Upper lobe of left lung (tissue), 6 donors: ENCODE measurements at regions not wholly inside any gene's neighbourhood (a gene's known extent, or its start where the extent isn't known, plus 50 kb on each side); places are given as distances from the start of the nearest gene placed in this dataset.
A peak's percentile ranks its signal among the peaks of the same experiment; 100 is the strongest.

ENCODE experiments used
- ATAC-seq, 2 donors: fragments of 200-7000 bp; cut with Tn5 transposase; one replicate each; pipeline ENCODE4 v1.9.1; 2022; ENCODE audit warnings: mild to moderate bottlenecking in 2 of 2, moderate library complexity in 2 of 2; ENCODE audit not compliant: low FRiP score in 2 of 2
- DNase-seq, 2 donors: peaks; one replicate each; pipeline ENCODE4 v3.0.0-alpha.2; 2019 to 2020
- H3K27ac ChIP-seq, 4 donors: fragments of 200-600 bp; sonication (generic); one replicate each; pipeline ENCODE4 v1.5.1; 2016 to 2019
- H3K27me3 ChIP-seq, 4 donors: fragments of 200-600 bp; sonication (generic); one replicate each; pipeline ENCODE4 v1.5.1; 2017 to 2019
- H3K36me3 ChIP-seq, 4 donors: fragments of 200-600 bp; sonication (generic); one replicate each; pipeline ENCODE4 v1.5.1; 2016 to 2019
- H3K4me1 ChIP-seq, 4 donors: fragments of 200-600 bp; sonication (generic); one replicate each; pipeline ENCODE4 v1.5.1; 2018 to 2019
- H3K4me3 ChIP-seq, 4 donors: fragments of 200-600 bp; sonication (generic); one replicate each; pipeline ENCODE4 v1.5.1; 2017 to 2019; ENCODE audit warnings: mild to moderate bottlenecking in 2 of 4, moderate library complexity in 1 of 4
- H3K9me3 ChIP-seq, 4 donors: fragments of 200-600 bp; sonication (generic); one replicate each; pipeline ENCODE4 v1.5.1; 2018 to 2019
- CTCF ChIP-seq, 6 experiments: fragments of 450-650 bp in 4 of 6; fragments of 200-600 bp in 2 of 6; sonication (generic) in 2 of 6; IDR thresholded peaks; one replicate each; pipeline ENCODE4 v1.5.1; 2016 to 2019; ENCODE audit warnings: antibody characterized with exemption in 6 of 6
- EP300 ChIP-seq, 4 donors: sonication (generic); formaldehyde crosslinking; IDR thresholded peaks; one replicate each; pipeline ENCODE4 v1.5.1; 2017; ENCODE audit warnings: antibody characterized with exemption in 4 of 4, control low read depth in 2 of 4
- POLR2A ChIP-seq, 4 donors: fragments of 450-650 bp; IDR thresholded peaks; one replicate each; pipeline ENCODE4 v1.5.1; 2016 to 2017; ENCODE audit warnings: antibody characterized with exemption in 4 of 4, mild to moderate bottlenecking in 2 of 4
- POLR2AphosphoS5 ChIP-seq, 2 donors: sonication (generic); formaldehyde crosslinking; IDR thresholded peaks; one replicate each; pipeline ENCODE4 v1.5.1; 2017; ENCODE audit warnings: antibody characterized with exemption in 2 of 2
- WGBS, 2 donors: methylation state at CpG; one replicate each; pipeline ENCODE4 v1.1.5; 2017 to 2018; 5-methylcytosine and 5-hydroxymethylcytosine counted together
- donor health status: DM: no; HTN: no; CAD: no; lungs with moderate emphysema.
- donor health status: DM: no; HTN: yes; CAD: no; lungs with severe emphysema.

GRCh38 chr18:8477615-8478014 lies 131.6 kb upstream of the RAB12 start:
- ATAC-seq (no peak), DNase-seq (peak in 1 of 2 donors; percentile 45)
- no peaks in the 10 kb centered on the region for H3K36me3 ChIP-seq
- H3K4me3 ChIP-seq: no peak overlapping the region
- H3K27ac ChIP-seq: no peak overlapping the region
- WGBS, 2 donors: 83 to 90% methylated on average over 5 of the region's 5 CpGs
- no peaks in the 10 kb centered on the region for H3K27me3 ChIP-seq
- H3K9me3 ChIP-seq: no peaks in the 10 kb centered on the region
- no peak for TF ChIP-seq POLR2A (IDR thresholded peaks at IDR 0.05)
- no peak for TF ChIP-seq CTCF (IDR thresholded peaks at IDR 0.05)
- TF ChIP-seq POLR2AphosphoS5 (IDR thresholded peaks at IDR 0.05): no peak
- no peak for TF ChIP-seq EP300 (IDR thresholded peaks at IDR 0.05)
- H3K4me1 ChIP-seq: no peaks in the 10 kb centered on the region

GRCh38 chr18:8478166-8478967 lies 130.9 kb upstream of the RAB12 start:
- H3K4me1 ChIP-seq: no peaks in the 10 kb centered on the region
- no peak overlapping the region for H3K27ac ChIP-seq
- H3K4me3 ChIP-seq: no peak overlapping the region
- TF ChIP-seq EP300 (IDR thresholded peaks at IDR 0.05) (no peak), POLR2AphosphoS5 (IDR thresholded peaks at IDR 0.05) (no peak), POLR2A (IDR thresholded peaks at IDR 0.05) (no peak), CTCF (IDR thresholded peaks at IDR 0.05) (peak; percentile 74 to 85 (median 80))
- DNase-seq: peak in 1 of 2 donors; percentile 33
- peak; percentile 63 to 78 for ATAC-seq
- no peaks in the 10 kb centered on the region for H3K27me3 ChIP-seq
- H3K9me3 ChIP-seq: no peaks in the 10 kb centered on the region
- whole genome bisulfite sequencing, 2 donors: 58 to 59% methylated on average over 14 of the region's 14 CpGs
- no peaks in the 10 kb centered on the region for H3K36me3 ChIP-seq

- Histone ChIP-seq H3K4me3 (no peak overlapping the region), H3K4me1 (no peaks in the 10 kb centered on the region), H3K27ac (no peak overlapping the region), H3K9me3 (no peaks in the 10 kb centered on the region), H3K36me3 (no peaks in the 10 kb centered on the region), H3K27me3 (no peaks in the 10 kb centered on the region)
- TF ChIP-seq CTCF (IDR thresholded peaks at IDR 0.05): peak in 1 of 6 experiments; percentile 25
- no peak for TF ChIP-seq POLR2A (IDR thresholded peaks at IDR 0.05)
- ATAC-seq (no peak), DNase-seq (peak in 1 of 2 donors; percentile 40)
- 85 to 94% methylated on average over 6 to 11 of the region's 11 CpGs for WGBS, 2 donors
Measured at GRCh38 chr18:8478968-8479370, 130.3 kb upstream of the RAB12 start.

- DNase-seq (no peak), ATAC-seq (no peak)
- H3K9me3 ChIP-seq: no peaks in the 10 kb centered on the region
- no peak overlapping the region for H3K27ac ChIP-seq
- no peaks in the 10 kb centered on the region for H3K27me3 ChIP-seq
- no peak overlapping the region for H3K4me3 ChIP-seq
- 75 to 80% methylated on average over 14 to 15 of the region's 15 CpGs for WGBS, 2 donors
- no peaks in the 10 kb centered on the region for H3K4me1 ChIP-seq
- H3K36me3 ChIP-seq: no peaks in the 10 kb centered on the region
- TF ChIP-seq POLR2A (IDR thresholded peaks at IDR 0.05) (no peak), EP300 (IDR thresholded peaks at IDR 0.05) (no peak), CTCF (IDR thresholded peaks at IDR 0.05) (no peak), POLR2AphosphoS5 (IDR thresholded peaks at IDR 0.05) (no peak)
Measured at GRCh38 chr18:8479789-8480188, 129.4 kb upstream of the RAB12 start.
